K562 (cell line): ENCODE measurements at regions not wholly inside any gene's neighbourhood (a gene's known extent, or its start where the extent isn't known, plus 50 kb on each side); places are given as distances from the start of the nearest gene placed in this dataset.

Experiments used
- ATAC-seq: fragments of 200-7000 bp; cut with Tn5 transposase; 3 replicates; pipeline ENCODE4 v1.9.1; 2020; ENCODE audit warnings: moderate library complexity
- BruUV-seq: library from RNA; stranded (reverse); fragments of 400-500 nt; replicated peaks from 2 replicates; lab custom pipeline; 2021; lab: Mats Ljungman, UMichigan
- CTCF ChIA-PET: fragments of 300-600 bp; formaldehyde crosslinking; extraction: SDS; loops from one replicate; lab custom pipeline; 2021; ENCODE audit warnings: low intra/inter-chr PET ratio; lab: Yijun Ruan, JAX
- POLR2A ChIA-PET: fragments of 300-600, 350-650 bp; sonication (Branson Sonifier 250); formaldehyde crosslinking; extraction: SDS; loops from one replicate; lab custom pipeline; 2021; ENCODE audit warnings: antibody characterized with exemption, inconsistent platforms; lab: Yijun Ruan, JAX
- DNase-seq, 4 experiments: peaks; one replicate each; pipeline versions ENCODE4 v3.0.0 to v3.0.0-alpha.2; 2011 to 2018; ENCODE audit warnings: low spot score in 3 of 4, mixed read lengths in 3 of 4; ENCODE audit errors: extremely low read depth in 1 of 4
- FAIRE-seq: peaks from 2 replicates; lab custom pipeline; 2011; peaks lifted over from hg19 to GRCh38; lab: Jason Lieb, UNC
- H2AFZ ChIP-seq: 2 replicates; pipeline ENCODE4 v1.6.0; 2011; ENCODE audit warnings: low read depth, low read length, control low read depth, inconsistent platforms
- H3K27ac ChIP-seq: fragments of 200-600 bp; 3 replicates; pipeline ENCODE4 v1.8.0; 2011; ENCODE audit warnings: low read depth, mild to moderate bottlenecking, control low read depth, inconsistent platforms, low read length, moderate library complexity, mixed read lengths; ENCODE audit errors: extremely low read depth
- H3K27me3 ChIP-seq, 2 experiments: fragments of 300-600 bp in 1 of 2; 2 replicates in 1 of 2; 3 replicates in 1 of 2; pipeline versions ENCODE4 v1.6.0 to v1.8.0; 2011; ENCODE audit warnings: inconsistent platforms in 2 of 2, low read length in 2 of 2, mild to moderate bottlenecking in 1 of 2, mixed read lengths in 1 of 2, moderate library complexity in 1 of 2; ENCODE audit not compliant: control insufficient read depth in 2 of 2, insufficient read depth in 2 of 2
- H3K36me3 ChIP-seq: fragments of 300-600 bp; 3 replicates; pipeline ENCODE4 v1.8.0; 2011; ENCODE audit warnings: mild to moderate bottlenecking, low read length, inconsistent platforms; ENCODE audit not compliant: control insufficient read depth, insufficient read depth
- H3K4me1 ChIP-seq, 2 experiments: fragments of 200-600 bp in 1 of 2; replicated peaks in 1 of 2; 2 replicates in 1 of 2; 3 replicates in 1 of 2; pipeline versions ENCODE4 v1.5.1 to v1.8.0; 2011; ENCODE audit warnings: inconsistent platforms in 2 of 2, low read length in 2 of 2, mild to moderate bottlenecking in 1 of 2, mixed read lengths in 1 of 2, moderate library complexity in 1 of 2; ENCODE audit not compliant: control insufficient read depth in 2 of 2, insufficient read depth in 2 of 2
- H3K4me2 ChIP-seq: 2 replicates; pipeline ENCODE4 v1.6.1; 2011; ENCODE audit warnings: low read length, control low read depth, inconsistent platforms, mixed read lengths; ENCODE audit not compliant: insufficient read depth
- H3K4me3 ChIP-seq: fragments of 200-600 bp; sonication (generic), shearing (Covaris generic); 2 replicates; pipeline ENCODE4 v1.5.1; 2016; ENCODE audit warnings: control low read depth, inconsistent platforms
- H3K79me2 ChIP-seq: fragments of 200-600 bp; 3 replicates; pipeline ENCODE4 v1.8.0; 2011; ENCODE audit warnings: low read length, inconsistent platforms; ENCODE audit not compliant: control insufficient read depth, insufficient read depth
- H3K9ac ChIP-seq, 2 experiments: 2 replicates each; pipeline versions ENCODE4 v1.6.0 to v1.6.1; 2011; ENCODE audit warnings: low read depth in 2 of 2, low read length in 2 of 2, control low read depth in 1 of 2, inconsistent platforms in 1 of 2, mild to moderate bottlenecking in 1 of 2, mixed read lengths in 1 of 2; ENCODE audit not compliant: insufficient read depth in 1 of 2
- H3K9me1 ChIP-seq: one replicate; pipeline ENCODE4 v1.6.0; 2011; ENCODE audit warnings: inconsistent platforms, mild to moderate bottlenecking, low read length, moderate library complexity; ENCODE audit not compliant: control insufficient read depth, insufficient read depth
- H3K9me3 ChIP-seq: replicated peaks from 2 replicates; pipeline ENCODE4 v1.5.1; 2011; ENCODE audit warnings: low read depth, low read length, inconsistent platforms; ENCODE audit not compliant: control insufficient read depth, insufficient read depth
- H4K20me1 ChIP-seq: replicated peaks from 2 replicates; pipeline ENCODE4 v1.6.1; 2011; ENCODE audit warnings: low read length, inconsistent platforms, mixed read lengths; ENCODE audit not compliant: control insufficient read depth, insufficient read depth
- ASH1L ChIP-seq: fragments of 450-650 bp; IDR thresholded peaks from 2 replicates; pipeline ENCODE4 v1.6.1; 2018; ENCODE audit warnings: borderline replicate concordance, mild to moderate bottlenecking, low read depth; ENCODE audit not compliant: partially characterized antibody
- ATF7 ChIP-seq: fragments of 450-650 bp; IDR thresholded peaks from 2 replicates; pipeline ENCODE4 v1.7.1; 2014; ENCODE audit warnings: mild to moderate bottlenecking, moderate library complexity
- CHCHD3 ChIP-seq: fragments of 250-450 bp; sonication (Bioruptor Pico); IDR thresholded peaks from 2 replicates; pipeline ENCODE4 v2.1.2; 2022; ENCODE audit warnings: mild to moderate bottlenecking
- CHD1 ChIP-seq: fragments of 200-600 bp; sonication (generic); IDR thresholded peaks from one replicate; pipeline ENCODE4 v1.6.1; 2012; ENCODE audit warnings: mild to moderate bottlenecking, moderate library complexity, low read length, inconsistent platforms
- ETV5 ChIP-seq: sonication (generic); formaldehyde crosslinking; IDR thresholded peaks from 2 replicates; pipeline ENCODE4 v1.4.0; 2020; ENCODE audit warnings: low read depth, mild to moderate bottlenecking, missing genetic modification reagents
- FUS ChIP-seq: fragments of 200-400 bp; formaldehyde crosslinking; optimal IDR thresholded peaks from 2 replicates; pipeline ENCODE3; 2017; ENCODE audit warnings: low read depth, low read length
- GABPB1 ChIP-seq: sonication (generic); formaldehyde crosslinking; IDR thresholded peaks from 2 replicates; pipeline ENCODE4 v1.8.0; 2022; ENCODE audit warnings: mild to moderate bottlenecking, missing genetic modification reagents
- GATAD2B ChIP-seq: fragments of 450-650 bp; IDR thresholded peaks from 2 replicates; pipeline ENCODE4 v1.6.1; 2017; ENCODE audit warnings: mild to moderate bottlenecking, borderline replicate concordance
- HIVEP1 ChIP-seq: fragments of 250-450 bp; sonication (Bioruptor Pico); IDR thresholded peaks from 2 replicates; pipeline ENCODE4 v1.4.0; 2020; ENCODE audit warnings: mild to moderate bottlenecking
- NCOA6 ChIP-seq: fragments of 450-650 bp; IDR thresholded peaks from 2 replicates; pipeline ENCODE4 v1.6.1; 2017; ENCODE audit warnings: mild to moderate bottlenecking
- NCOR1 ChIP-seq: fragments of 450-650 bp; IDR thresholded peaks from 2 replicates; pipeline ENCODE4 v1.6.1; 2016; ENCODE audit warnings: mild to moderate bottlenecking, moderate library complexity
- NR4A1 ChIP-seq, 2 experiments: fragments of 250-450 bp in 1 of 2; fragments of 450-650 bp in 1 of 2; sonication (Bioruptor Pico) in 1 of 2; IDR thresholded peaks; 2 replicates each; pipeline versions ENCODE4 v1.4.0 to v1.6.1; 2016 to 2020; ENCODE audit warnings: mild to moderate bottlenecking in 2 of 2, missing compliant biosample characterization in 1 of 2, missing genetic modification characterization in 1 of 2, moderate library complexity in 1 of 2
- PTRF ChIP-seq: fragments of 450-650 bp; IDR thresholded peaks from 2 replicates; pipeline ENCODE4 v1.6.1; 2016; ENCODE audit warnings: mild to moderate bottlenecking, missing genetic modification characterization, missing compliant biosample characterization
- RCOR1 ChIP-seq, 2 experiments: IDR thresholded peaks; 2 replicates each; pipeline ENCODE4 v1.6.1; 2012; ENCODE audit warnings: low read depth in 2 of 2, low read length in 2 of 2, borderline replicate concordance in 1 of 2, improper control_type of control experiment in 1 of 2
- SIN3A ChIP-seq, 2 experiments: fragments of 150-350 bp in 1 of 2; IDR thresholded peaks; 2 replicates each; pipeline ENCODE4 v1.6.1; 2011 to 2016; ENCODE audit warnings: borderline replicate concordance in 2 of 2, low read depth in 2 of 2, low read length in 2 of 2, mild to moderate bottlenecking in 2 of 2, moderate library complexity in 2 of 2; ENCODE audit not compliant: control insufficient read depth in 1 of 2
- SIRT6 ChIP-seq: IDR thresholded peaks from one replicate; pipeline ENCODE4 v1.6.1; 2012; ENCODE audit warnings: low read depth, mild to moderate bottlenecking, control low read depth, inconsistent platforms, low read length, moderate library complexity
- ZNF24 ChIP-seq: fragments of 450-650 bp; IDR thresholded peaks from 2 replicates; pipeline ENCODE4 v1.6.1; 2016
- WGBS: fragments of 100-300 bp; shearing (Covaris generic); methylation state at CpG from one replicate; pipeline ENCODE4 v1.1.6; 2016; ENCODE audit warnings: low coverage, mixed read lengths; ENCODE audit not compliant: insufficient coverage; ENCODE audit errors: missing lambda C conversion rate; 5-methylcytosine and 5-hydroxymethylcytosine counted together
- in situ Hi-C: fragments of 300-500 bp; cut with MboI; formaldehyde crosslinking; loops from 4 replicates; pipeline ENCODE4 v1.15.0; 2018; ENCODE audit warnings: inconsistent platforms, mixed read lengths
- intact Hi-C: fragments of 100-400 bp; cut with micrococcal nuclease; formaldehyde crosslinking; loops from 2 replicates; pipeline ENCODE4 v1.14.2; 2022
- TF ChIP-seq, protein P1 (sequence below), 2 experiments: fragments of 450-650 bp in 1 of 2; sonication (generic) in 1 of 2; formaldehyde crosslinking in 1 of 2; IDR thresholded peaks in 1 of 2; conservative IDR thresholded peaks in 1 of 2; 2 replicates each; pipeline versions ENCODE4 v1.6.1 to v1.8.1; 2016 to 2023; ENCODE audit warnings: mild to moderate bottlenecking in 2 of 2, moderate library complexity in 2 of 2, inconsistent platforms in 1 of 2, missing genetic modification reagents in 1 of 2
- TF ChIP-seq, protein P2 (sequence below): fragments of 200-800 bp; sonication (Bioruptor generic); IDR thresholded peaks from 2 replicates; pipeline ENCODE4 v1.6.1; 2016; ENCODE audit warnings: missing genetic modification characterization, missing compliant biosample characterization

DNA sequence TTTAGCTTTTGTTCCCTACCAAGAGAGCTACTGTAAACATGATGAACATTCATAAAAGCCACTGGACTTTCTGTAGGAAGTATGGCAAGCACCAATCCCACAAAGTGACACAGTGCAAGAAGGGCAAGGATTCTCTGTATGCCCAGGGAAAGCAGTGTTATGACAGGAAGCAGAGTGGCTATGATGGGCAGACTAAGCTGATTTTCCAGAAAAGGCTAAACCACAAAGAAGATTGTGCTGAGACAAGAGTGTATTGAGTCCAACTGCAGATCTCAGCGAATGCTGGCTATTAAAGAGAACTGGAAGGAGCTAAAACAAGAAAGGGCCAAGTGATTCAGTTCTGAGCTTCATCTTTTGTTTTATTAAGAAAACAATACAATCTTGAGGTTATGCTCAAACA, 60.5 kb upstream of the EFCAB3 start:
- no peaks in the 10 kb centered on the region for H3K9me3 ChIP-seq
- ATAC-seq (no peak), DNase-seq (no peak), FAIRE-seq (no peak)
- no peaks in the 10 kb centered on the region for H3K36me3 ChIP-seq
- H3K4me1 ChIP-seq, result no peaks in the 10 kb centered on the region
- H3K9ac ChIP-seq, result no peak overlapping the region
- no peaks in the 10 kb centered on the region for H3K9me1 ChIP-seq
- H3K4me2 ChIP-seq, result no peak overlapping the region
- in situ Hi-C loops, result no loop called here
- H3K4me3 ChIP-seq, result no peak overlapping the region
- no peak overlapping the region for H3K27ac ChIP-seq
- WGBS, result 0% methylated on average over 1 of the region's 1 CpG
- H3K79me2 ChIP-seq, result no peaks in the 10 kb centered on the region
- no peak overlapping the region for H2AFZ ChIP-seq
- peaks cover 17 to 18% of the 10 kb centered on the region in 2 experiments for H3K27me3 ChIP-seq
- CTCF ChIA-PET, result no interaction called here
- intact Hi-C loops, result no loop called here
- H4K20me1 ChIP-seq, result no peaks in the 10 kb centered on the region
- POLR2A ChIA-PET, result interaction anchor here (0.9 kb wide), 1 partner anchor 22 kb away, joined by 3 read pairs; no protein-coding TSS in a partner anchor
- no TSS peak for BruUV-seq
- TF ChIP-seq PTRF (tag) (no peak), SIN3A (IDR thresholded peaks at IDR 0.05; ENCODE audit: borderline replicate concordance in 2 of 2, control insufficient read depth in 1 of 2, low read depth in 2 of 2, low read length in 2 of 2) (no peak), HIVEP1 (no peak), ZNF24 (no peak), ASH1L (no peak), GATAD2B (no peak), NCOA6 (no peak), FUS (no peak), CHCHD3 (CRISPR knock-in tag) (no peak), CHD1 (no peak), NCOR1 (no peak), NR4A1 (CRISPR knock-in tag; IDR thresholded peaks at IDR 0.05) (no peak), NR4A1 (tag; IDR thresholded peaks at IDR 0.05) (no peak), SIRT6 (no peak), GABPB1 (CRISPR knock-in tag) (no peak), ETV5 (CRISPR knock-in tag) (no peak), ATF7 (no peak), RCOR1 (IDR thresholded peaks at IDR 0.05; ENCODE audit: borderline replicate concordance in 1 of 2, low read depth in 2 of 2, low read length in 2 of 2) (no peak)
- TF ChIP-seq, protein P1, sequence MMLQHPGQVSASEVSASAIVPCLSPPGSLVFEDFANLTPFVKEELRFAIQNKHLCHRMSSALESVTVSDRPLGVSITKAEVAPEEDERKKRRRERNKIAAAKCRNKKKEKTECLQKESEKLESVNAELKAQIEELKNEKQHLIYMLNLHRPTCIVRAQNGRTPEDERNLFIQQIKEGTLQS (IDR thresholded peaks at IDR 0.05), result no peak
- TF ChIP-seq, protein P1 (CRISPR knock-in tag; conservative IDR thresholded peaks at IDR 0.05), result no peak
- TF ChIP-seq, protein P2, sequence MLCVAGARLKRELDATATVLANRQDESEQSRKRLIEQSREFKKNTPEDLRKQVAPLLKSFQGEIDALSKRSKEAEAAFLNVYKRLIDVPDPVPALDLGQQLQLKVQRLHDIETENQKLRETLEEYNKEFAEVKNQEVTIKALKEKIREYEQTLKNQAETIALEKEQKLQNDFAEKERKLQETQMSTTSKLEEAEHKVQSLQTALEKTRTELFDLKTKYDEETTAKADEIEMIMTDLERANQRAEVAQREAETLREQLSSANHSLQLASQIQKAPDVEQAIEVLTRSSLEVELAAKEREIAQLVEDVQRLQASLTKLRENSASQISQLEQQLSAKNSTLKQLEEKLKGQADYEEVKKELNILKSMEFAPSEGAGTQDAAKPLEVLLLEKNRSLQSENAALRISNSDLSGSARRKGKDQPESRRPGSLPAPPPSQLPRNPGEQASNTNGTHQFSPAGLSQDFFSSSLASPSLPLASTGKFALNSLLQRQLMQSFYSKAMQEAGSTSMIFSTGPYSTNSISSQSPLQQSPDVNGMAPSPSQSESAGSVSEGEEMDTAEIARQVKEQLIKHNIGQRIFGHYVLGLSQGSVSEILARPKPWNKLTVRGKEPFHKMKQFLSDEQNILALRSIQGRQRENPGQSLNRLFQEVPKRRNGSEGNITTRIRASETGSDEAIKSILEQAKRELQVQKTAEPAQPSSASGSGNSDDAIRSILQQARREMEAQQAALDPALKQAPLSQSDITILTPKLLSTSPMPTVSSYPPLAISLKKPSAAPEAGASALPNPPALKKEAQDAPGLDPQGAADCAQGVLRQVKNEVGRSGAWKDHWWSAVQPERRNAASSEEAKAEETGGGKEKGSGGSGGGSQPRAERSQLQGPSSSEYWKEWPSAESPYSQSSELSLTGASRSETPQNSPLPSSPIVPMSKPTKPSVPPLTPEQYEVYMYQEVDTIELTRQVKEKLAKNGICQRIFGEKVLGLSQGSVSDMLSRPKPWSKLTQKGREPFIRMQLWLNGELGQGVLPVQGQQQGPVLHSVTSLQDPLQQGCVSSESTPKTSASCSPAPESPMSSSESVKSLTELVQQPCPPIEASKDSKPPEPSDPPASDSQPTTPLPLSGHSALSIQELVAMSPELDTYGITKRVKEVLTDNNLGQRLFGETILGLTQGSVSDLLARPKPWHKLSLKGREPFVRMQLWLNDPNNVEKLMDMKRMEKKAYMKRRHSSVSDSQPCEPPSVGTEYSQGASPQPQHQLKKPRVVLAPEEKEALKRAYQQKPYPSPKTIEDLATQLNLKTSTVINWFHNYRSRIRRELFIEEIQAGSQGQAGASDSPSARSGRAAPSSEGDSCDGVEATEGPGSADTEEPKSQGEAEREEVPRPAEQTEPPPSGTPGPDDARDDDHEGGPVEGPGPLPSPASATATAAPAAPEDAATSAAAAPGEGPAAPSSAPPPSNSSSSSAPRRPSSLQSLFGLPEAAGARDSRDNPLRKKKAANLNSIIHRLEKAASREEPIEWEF, result no peak
